H1 (cell line): ENCODE measurements at regions not wholly inside any gene's neighbourhood (a gene's known extent, or its start where the extent isn't known, plus 50 kb on each side); places are given as distances from the start of the nearest gene placed in this dataset.

Experiments used
- CTCF ChIA-PET: fragments of 300-600 bp; sonication (Branson Sonifier 250); formaldehyde crosslinking; loops from one replicate; lab custom pipeline; 2021; ENCODE audit not compliant: partially characterized antibody; lab: Charles Lee
- POLR2A ChIA-PET: fragments of 300-600 bp; sonication (Branson Sonifier 250); formaldehyde crosslinking; loops from one replicate; lab custom pipeline; 2021; ENCODE audit warnings: inconsistent platforms; ENCODE audit not compliant: partially characterized antibody; lab: Charles Lee
- DNase-seq, 2 experiments: peaks; one replicate each; pipeline versions ENCODE4 v3.0.0 to v3.0.0-alpha.2; 2010 to 2022; ENCODE audit warnings: low spot score in 2 of 2, low read depth in 1 of 2, mixed read lengths in 1 of 2
- FAIRE-seq: peaks from 2 replicates; lab custom pipeline; 2011; peaks lifted over from hg19 to GRCh38; lab: Jason Lieb, UNC
- H2AFZ ChIP-seq: 2 replicates; pipeline ENCODE4 v1.8.1; 2012; ENCODE audit warnings: low read length, inconsistent platforms
- H2AK5ac ChIP-seq: 2 replicates; pipeline ENCODE4 v1.6.1; 2013; ENCODE audit warnings: low read depth, low read length
- H2BK120ac ChIP-seq: replicated peaks from 2 replicates; pipeline ENCODE3; 2013; ENCODE audit warnings: low read depth, low read length, inconsistent platforms
- H2BK12ac ChIP-seq: 2 replicates; pipeline ENCODE4 v1.6.1; 2013; ENCODE audit warnings: low read depth, low read length
- H2BK15ac ChIP-seq: 2 replicates; pipeline ENCODE4 v1.6.1; 2013; ENCODE audit warnings: low read length
- H2BK20ac ChIP-seq: 2 replicates; pipeline ENCODE4 v1.6.1; 2013; ENCODE audit warnings: low read length
- H2BK5ac ChIP-seq: 2 replicates; pipeline ENCODE4 v1.6.1; 2013; ENCODE audit warnings: low read depth, low read length
- H3K14ac ChIP-seq: 2 replicates; pipeline ENCODE4 v1.6.1; 2013; ENCODE audit warnings: inconsistent platforms; ENCODE audit not compliant: insufficient read length
- H3K18ac ChIP-seq: 2 replicates; pipeline ENCODE4 v1.6.1; 2013; ENCODE audit warnings: low read length; ENCODE audit errors: extremely low read depth
- H3K23ac ChIP-seq: 2 replicates; pipeline ENCODE4 v1.6.1; 2013; ENCODE audit warnings: inconsistent platforms; ENCODE audit not compliant: insufficient read length
- H3K23me2 ChIP-seq: 2 replicates; pipeline ENCODE4 v1.6.1; 2013; ENCODE audit warnings: low read depth, low read length
- H3K27ac ChIP-seq: 2 replicates; pipeline ENCODE4 v1.6.1; 2011; ENCODE audit warnings: low read depth, low read length, inconsistent platforms
- H3K27me3 ChIP-seq, 4 experiments: replicated peaks in 1 of 4; 1 replicate in 1 of 4; 2 replicates in 3 of 4; pipeline versions ENCODE4 v1.6.1 to v1.8.1; 2011 to 2013; ENCODE audit warnings: low read length in 3 of 4, mild to moderate bottlenecking in 3 of 4, inconsistent platforms in 2 of 4, mixed read lengths in 2 of 4, moderate library complexity in 1 of 4; ENCODE audit not compliant: control insufficient read depth in 3 of 4, insufficient read depth in 3 of 4; ENCODE audit errors: extremely low read depth in 1 of 4
- H3K36me3 ChIP-seq, 4 experiments: 2 replicates each; pipeline versions ENCODE4 v1.6.1 to v1.8.1; 2011 to 2013; ENCODE audit warnings: mild to moderate bottlenecking in 4 of 4, low read length in 3 of 4, moderate library complexity in 2 of 4, control low read depth in 1 of 4, inconsistent platforms in 1 of 4; ENCODE audit not compliant: insufficient read depth in 4 of 4, control insufficient read depth in 2 of 4
- H3K4ac ChIP-seq: replicated peaks from 2 replicates; pipeline ENCODE3; 2013; ENCODE audit warnings: low read length, low read depth, mixed read lengths, inconsistent platforms; ENCODE audit not compliant: insufficient read length
- H3K4me1 ChIP-seq, 4 experiments: replicated peaks in 1 of 4; 1 replicate in 1 of 4; 2 replicates in 3 of 4; pipeline versions ENCODE4 v1.6.1 to v1.8.1; 2011 to 2013; ENCODE audit warnings: low read length in 3 of 4, inconsistent platforms in 2 of 4, mixed read lengths in 1 of 4; ENCODE audit not compliant: insufficient read depth in 4 of 4, control insufficient read depth in 3 of 4
- H3K4me2 ChIP-seq, 2 experiments: 2 replicates each; pipeline versions ENCODE4 v1.6.1 to v1.8.1; 2011 to 2013; ENCODE audit warnings: low read depth in 2 of 2, low read length in 2 of 2, control low read depth in 1 of 2, inconsistent platforms in 1 of 2, mild to moderate bottlenecking in 1 of 2; ENCODE audit not compliant: insufficient read depth in 1 of 2
- H3K4me3 ChIP-seq, 4 experiments: fragments of 200-600, 300-600 bp in 1 of 4; sonication (generic), shearing (Covaris generic), sonication (Bioruptor Twin) in 1 of 4; 2 replicates each; pipeline versions ENCODE4 v1.5.1 to v1.8.1; 2011 to 2016; ENCODE audit warnings: low read length in 4 of 4, low read depth in 3 of 4, control low read depth in 2 of 4, inconsistent platforms in 2 of 4, mild to moderate bottlenecking in 2 of 4, mixed read lengths in 1 of 4, moderate library complexity in 1 of 4; ENCODE audit not compliant: insufficient read depth in 2 of 4; ENCODE audit errors: extremely low read depth in 1 of 4
- H3K56ac ChIP-seq: replicated peaks from 2 replicates; pipeline ENCODE3; 2013; ENCODE audit warnings: low read depth, mild to moderate bottlenecking, mixed read lengths, low read length, inconsistent platforms; ENCODE audit not compliant: insufficient read length
- H3K79me1 ChIP-seq: 2 replicates; pipeline ENCODE4 v1.6.1; 2013; ENCODE audit warnings: low read depth, low read length, control low read depth
- H3K79me2 ChIP-seq, 2 experiments: 2 replicates each; pipeline versions ENCODE4 v1.6.1 to v1.8.1; 2012 to 2013; ENCODE audit warnings: low read length in 2 of 2, mild to moderate bottlenecking in 2 of 2, inconsistent platforms in 1 of 2; ENCODE audit not compliant: insufficient read depth in 2 of 2, control insufficient read depth in 1 of 2
- H3K9ac ChIP-seq, 4 experiments: replicated peaks in 1 of 4; 1 replicate in 1 of 4; 2 replicates in 3 of 4; pipeline versions ENCODE4 v1.6.1 to v1.8.1; 2011 to 2013; ENCODE audit warnings: low read depth in 3 of 4, low read length in 3 of 4, control low read depth in 2 of 4, mild to moderate bottlenecking in 2 of 4, moderate library complexity in 2 of 4, inconsistent platforms in 1 of 4; ENCODE audit errors: extremely low read depth in 1 of 4
- H3K9me3 ChIP-seq, 2 experiments: 2 replicates each; pipeline versions ENCODE4 v1.6.1 to v1.8.1; 2012 to 2013; ENCODE audit warnings: mild to moderate bottlenecking in 2 of 2, moderate library complexity in 2 of 2, control low read depth in 1 of 2, inconsistent platforms in 1 of 2, low read depth in 1 of 2, low read length in 1 of 2, mixed read lengths in 1 of 2; ENCODE audit not compliant: insufficient read depth in 2 of 2
- H4K20me1 ChIP-seq, 2 experiments: replicated peaks in 1 of 2; 2 replicates each; pipeline versions ENCODE3 to v1.8.1; 2011 to 2013; ENCODE audit warnings: inconsistent platforms in 2 of 2, low read length in 2 of 2, mild to moderate bottlenecking in 1 of 2; ENCODE audit not compliant: insufficient read depth in 2 of 2, control insufficient read depth in 1 of 2
- H4K5ac ChIP-seq: 2 replicates; pipeline ENCODE4 v1.6.1; 2013; ENCODE audit warnings: low read length, low read depth, mixed read lengths, inconsistent platforms; ENCODE audit not compliant: insufficient read length
- H4K8ac ChIP-seq: 2 replicates; pipeline ENCODE4 v1.8.0; 2013; ENCODE audit warnings: mild to moderate bottlenecking, moderate library complexity, low read length, inconsistent platforms; ENCODE audit not compliant: insufficient read depth; ENCODE audit errors: extremely low read depth
- H4K91ac ChIP-seq: replicated peaks from 2 replicates; pipeline ENCODE3; 2013; ENCODE audit warnings: low read length, mixed read lengths, inconsistent platforms; ENCODE audit not compliant: insufficient read length
- CHD1 ChIP-seq: IDR thresholded peaks from 2 replicates; pipeline ENCODE4 v1.6.1; 2012; ENCODE audit warnings: low read depth, low read length, improper control_type of control experiment
- GABPA ChIP-seq: IDR thresholded peaks from 2 replicates; pipeline ENCODE4 v1.6.1; 2011; ENCODE audit warnings: mild to moderate bottlenecking, low read length, moderate library complexity, borderline replicate concordance; ENCODE audit not compliant: insufficient read depth
- KDM5A ChIP-seq: fragments of 200-600 bp; IDR thresholded peaks from 2 replicates; pipeline ENCODE4 v1.7.1; 2012; ENCODE audit warnings: mild to moderate bottlenecking, low read length, inconsistent platforms, mixed read lengths
- NRF1 ChIP-seq: IDR thresholded peaks from 2 replicates; pipeline ENCODE4 v1.6.1; 2011; ENCODE audit warnings: mild to moderate bottlenecking, low read depth, low read length, improper control_type of control experiment
- PHF8 ChIP-seq: fragments of 200-600 bp; sonication (generic); conservative IDR thresholded peaks from 2 replicates; pipeline ENCODE4 v1.7.1; 2012; ENCODE audit warnings: low read depth, mild to moderate bottlenecking, inconsistent platforms, low read length, moderate library complexity
- SIX5 ChIP-seq: IDR thresholded peaks from 2 replicates; pipeline ENCODE4 v1.6.1; 2011; ENCODE audit warnings: mild to moderate bottlenecking, low read depth, low read length
- SP2 ChIP-seq: IDR thresholded peaks from 2 replicates; pipeline ENCODE4 v1.6.1; 2012; ENCODE audit warnings: mild to moderate bottlenecking, low read length, inconsistent platforms
- TAF1 ChIP-seq: IDR thresholded peaks from 2 replicates; pipeline ENCODE4 v1.6.1; 2011; ENCODE audit warnings: mild to moderate bottlenecking, low read depth, low read length
- TCF12 ChIP-seq: IDR thresholded peaks from 2 replicates; pipeline ENCODE4 v1.6.1; 2011; ENCODE audit warnings: low read depth, mild to moderate bottlenecking, low read length
- YY1 ChIP-seq: IDR thresholded peaks from 2 replicates; pipeline ENCODE4 v1.6.1; 2011; ENCODE audit warnings: low read depth, mild to moderate bottlenecking, low read length
- WGBS, 2 experiments: shearing (Covaris generic) in 1 of 2; methylation state at CpG; one replicate each; pipeline versions ENCODE4 v1.1.6 to v1.1.7; 2013 to 2015; ENCODE audit warnings: low lambda C conversion rate in 2 of 2, mixed read lengths in 2 of 2, inconsistent platforms in 1 of 2, low coverage in 1 of 2, missing lambda C conversion rate in 1 of 2; ENCODE audit not compliant: insufficient replicate concordance in 2 of 2, insufficient coverage in 1 of 2, insufficient read length in 1 of 2; ENCODE audit errors: extremely low coverage in 1 of 2, missing lambda C conversion rate in 1 of 2; 5-methylcytosine and 5-hydroxymethylcytosine counted together
- TF ChIP-seq, protein P1 (sequence below): IDR thresholded peaks from 2 replicates; pipeline ENCODE4 v1.6.1; 2012; ENCODE audit warnings: inconsistent platforms

- Histone ChIP-seq H4K20me1 (peaks cover 3 to 8% of the 10 kb centered on the region in 2 experiments), H2BK12ac (no peak overlapping the region), H2BK120ac (no peak overlapping the region), H3K4ac (no peak overlapping the region), H4K91ac (no peak overlapping the region), H3K36me3 (peaks cover 2 to 42% (median 30%) of the 10 kb centered on the region in 4 experiments; a peak in 7 of 8 replicates), H3K4me1 (no peaks in the 10 kb centered on the region), H2AFZ (no peak overlapping the region), H3K14ac (no peak overlapping the region), H3K4me2 (no peak overlapping the region), H3K27ac (no peak overlapping the region), H3K79me1 (peaks cover 13% of the 10 kb centered on the region), H3K27me3 (no peaks in the 10 kb centered on the region), H4K8ac (0 out of 2 replicates have a peak overlapping the region, but pooled peaks have one; percentile 15), H3K9ac (no peak overlapping the region), H4K5ac (no peak overlapping the region), H3K56ac (no peak overlapping the region), H3K18ac (no peak overlapping the region), H3K4me3 (no peak overlapping the region), H2BK20ac (no peak overlapping the region), H3K9me3 (peaks cover 7% of the 10 kb centered on the region in 2 experiments; a peak in 2 of 4 replicates), H2BK5ac (no peak overlapping the region)
- 100% methylated on average over 10 of the region's 10 CpGs; no CpG with 5 or more reads in 1 of the 2 experiments for WGBS, 2 experiments
- no peak for DNase-seq
- CTCF ChIA-PET = interaction anchor here (0.6 to 2.6 kb wide), 8 partner anchors 16 to 136 kb away, joined by 3 to 8 read pairs (median 4); no protein-coding TSS in a partner anchor
- FAIRE-seq = no peak
- TF ChIP-seq YY1 (no peak), TAF1 (no peak), TCF12 (no peak), PHF8 (no peak), CHD1 (no peak), SIX5 (no peak), KDM5A (no peak), NRF1 (no peak), GABPA (no peak), SP2 (no peak)
- TF ChIP-seq, protein P1, sequence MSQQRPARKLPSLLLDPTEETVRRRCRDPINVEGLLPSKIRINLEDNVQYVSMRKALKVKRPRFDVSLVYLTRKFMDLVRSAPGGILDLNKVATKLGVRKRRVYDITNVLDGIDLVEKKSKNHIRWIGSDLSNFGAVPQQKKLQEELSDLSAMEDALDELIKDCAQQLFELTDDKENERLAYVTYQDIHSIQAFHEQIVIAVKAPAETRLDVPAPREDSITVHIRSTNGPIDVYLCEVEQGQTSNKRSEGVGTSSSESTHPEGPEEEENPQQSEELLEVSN = no peak
- TF ChIP-seq, all 59 proteins: peak for 0
- no peak overlapping the region for H3K23ac ChIP-seq
- H3K23me2 ChIP-seq = peaks cover 7% of the 10 kb centered on the region; the same call in 1 of the 2 replicates
- no peak overlapping the region for H2AK5ac ChIP-seq
- no peak overlapping the region for H2BK15ac ChIP-seq
- POLR2A ChIA-PET = no interaction called here
- H3K79me2 ChIP-seq = peaks cover 3 to 17% of the 10 kb centered on the region in 2 experiments; a peak in 2 of 4 replicates
Observed at GRCh38 chr12:124470806-124471205, 96.6 kb downstream of the NCOR2 start.
